ENCODE measurements at regions not wholly inside any gene's neighbourhood (a gene's known extent, or its start where the extent isn't known, plus 50 kb on each side); places are given as distances from the start of the nearest gene placed in this dataset.

DNA sequence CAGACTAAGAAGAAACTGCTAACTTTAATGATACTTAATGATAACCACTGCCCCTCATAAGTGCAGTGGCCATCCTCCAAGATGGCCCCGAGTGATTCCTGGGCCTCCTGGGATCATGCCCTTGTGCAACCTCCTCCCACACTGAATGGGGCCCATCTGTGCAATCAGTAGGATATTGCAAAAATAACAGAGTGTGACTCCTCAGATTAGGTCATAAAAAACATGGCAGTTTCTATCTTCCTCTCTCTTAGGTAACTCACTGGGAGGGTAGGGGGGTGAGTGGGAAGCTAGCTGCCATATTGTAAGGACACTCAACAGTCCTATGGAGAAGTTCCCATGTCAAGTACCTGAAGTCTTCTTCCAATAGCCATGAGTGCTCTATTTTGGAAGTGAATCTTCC lies 173.0 kb downstream of the SHQ1 start:
- DNase-seq (no peak), ATAC-seq (no peak)
- no peak overlapping the region for H3K27ac Mint-ChIP-seq
- ChIA-PET POLR2A (no interaction called here), CTCF (interaction anchor here (0.6 to 1.0 kb wide), 2 partner anchors 9 kb away, joined by 3 to 6 read pairs; no protein-coding TSS in a partner anchor)
- no peaks in the 10 kb centered on the region for H3K36me3 Mint-ChIP-seq (ENCODE audit: low read depth)
- no peaks in the 10 kb centered on the region for H3K27me3 Mint-ChIP-seq (ENCODE audit: low read depth)
- H3K9me3 Mint-ChIP-seq (ENCODE audit: insufficient read depth), result no peaks in the 10 kb centered on the region
- peaks cover 3% of the 10 kb centered on the region for H3K4me1 Mint-ChIP-seq (ENCODE audit: low read depth)
- H3K4me3 Mint-ChIP-seq, result no peak overlapping the region

DNA sequence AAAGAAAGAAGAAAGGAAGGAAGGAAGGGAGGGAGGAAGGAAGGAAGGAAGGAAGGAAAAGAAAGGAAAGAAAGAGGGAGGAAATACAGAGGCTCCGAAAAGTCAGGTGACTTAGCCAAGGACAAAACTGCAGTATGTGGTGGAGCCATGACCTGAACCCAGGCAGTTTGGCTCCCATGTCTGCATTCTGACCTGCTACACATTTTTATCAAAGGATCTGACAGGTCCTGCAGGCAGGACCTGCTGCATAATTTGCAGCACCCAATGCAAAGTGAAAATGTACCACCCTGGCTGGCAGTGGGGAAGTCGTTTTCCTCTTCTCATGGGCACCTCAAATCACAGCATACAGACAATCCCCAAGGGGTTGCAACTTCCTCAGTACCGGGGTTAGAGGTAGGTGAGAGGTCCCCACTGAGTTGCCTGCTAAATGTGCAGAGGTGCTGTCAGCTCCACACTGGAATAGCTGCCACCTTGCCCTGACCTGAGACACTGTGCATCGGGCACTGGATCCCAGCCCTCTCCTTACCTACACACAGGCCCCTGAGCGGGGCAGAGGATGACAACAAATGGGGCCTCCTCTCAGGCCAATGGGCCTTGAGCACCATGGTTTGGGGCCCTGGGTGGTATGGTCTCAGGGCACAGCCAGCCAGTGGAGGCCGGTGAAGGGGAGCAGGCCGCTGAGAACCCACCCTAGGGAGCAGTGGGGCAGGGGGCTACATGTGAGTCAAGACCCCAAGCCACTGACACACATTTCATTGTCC lies 175.1 kb downstream of the SHQ1 start:
- ATAC-seq (no peak), DNase-seq (no peak)
- Mint-ChIP-seq H3K36me3 (ENCODE audit: low read depth) (no peaks in the 10 kb centered on the region), H3K27me3 (ENCODE audit: low read depth) (no peaks in the 10 kb centered on the region), H3K4me1 (ENCODE audit: low read depth) (no peaks in the 10 kb centered on the region), H3K4me3 (no peak overlapping the region), H3K27ac (no peak overlapping the region), H3K9me3 (ENCODE audit: insufficient read depth) (no peaks in the 10 kb centered on the region)
- POLR2A ChIA-PET, result no interaction called here
- CTCF ChIA-PET, result no interaction called here

DNA sequence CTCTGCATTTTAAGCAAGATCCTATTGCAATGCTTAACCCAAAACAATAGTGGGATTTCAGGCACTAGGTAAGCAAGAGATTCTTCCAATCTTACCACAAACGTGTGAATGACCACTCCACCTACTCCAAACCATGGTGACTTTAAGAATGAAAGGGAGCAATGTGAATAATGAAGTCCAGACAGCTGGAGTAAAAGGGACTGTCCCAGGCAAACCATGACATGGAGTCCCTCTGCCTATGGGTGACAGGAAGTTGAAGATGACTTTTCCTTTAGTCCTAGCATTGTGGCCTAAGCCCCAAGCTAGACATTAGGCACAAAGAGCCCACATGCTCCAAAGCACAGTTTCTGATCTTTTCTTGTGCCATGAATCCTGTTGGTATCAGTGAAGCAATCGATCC lies 179.0 kb downstream of the SHQ1 start:
- Mint-ChIP-seq H3K27me3 (ENCODE audit: low read depth) (no peaks in the 10 kb centered on the region), H3K4me3 (no peak overlapping the region), H3K4me1 (ENCODE audit: low read depth) (no peaks in the 10 kb centered on the region), H3K9me3 (ENCODE audit: insufficient read depth) (no peaks in the 10 kb centered on the region), H3K27ac (no peak overlapping the region), H3K36me3 (ENCODE audit: low read depth) (no peaks in the 10 kb centered on the region)
- ChIA-PET CTCF (no interaction called here), POLR2A (interaction anchor here (1.0 kb wide), 1 partner anchor 70 kb away, joined by 3 read pairs; no protein-coding TSS in a partner anchor)
- no peak for DNase-seq
- ATAC-seq, result no peak

DNA sequence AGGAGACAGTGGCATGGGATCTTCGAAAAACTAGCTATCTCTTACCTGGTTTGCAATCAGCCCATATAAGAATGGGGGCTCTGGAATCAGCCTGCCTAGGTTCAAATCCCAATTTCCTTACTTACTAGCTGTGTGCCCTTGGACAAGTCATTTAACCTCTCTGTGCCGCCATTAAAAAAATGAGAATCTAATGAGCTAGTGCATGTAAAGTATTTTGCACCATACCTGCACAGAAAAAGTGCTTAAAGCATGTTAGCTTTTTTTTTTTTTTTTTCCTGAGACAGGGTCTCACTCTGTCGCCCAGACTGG lies 181.8 kb downstream of the SHQ1 start:
- ChIA-PET CTCF (interaction anchor here (0.7 to 5.8 kb wide), 35 partner anchors 9 to 791 kb away, joined by 3 to 189 read pairs (median 4); no protein-coding TSS in a partner anchor), POLR2A (interaction anchor here (0.7 kb wide), 1 partner anchor 150 kb away, joined by 4 read pairs; no protein-coding TSS in a partner anchor)
- ATAC-seq (no peak), DNase-seq (no peak)
- Mint-ChIP-seq H3K4me1 (ENCODE audit: low read depth) (no peaks in the 10 kb centered on the region), H3K36me3 (ENCODE audit: low read depth) (no peaks in the 10 kb centered on the region), H3K27ac (no peak overlapping the region), H3K27me3 (ENCODE audit: low read depth) (no peaks in the 10 kb centered on the region), H3K9me3 (ENCODE audit: insufficient read depth) (no peaks in the 10 kb centered on the region), H3K4me3 (no peak overlapping the region)

DNA sequence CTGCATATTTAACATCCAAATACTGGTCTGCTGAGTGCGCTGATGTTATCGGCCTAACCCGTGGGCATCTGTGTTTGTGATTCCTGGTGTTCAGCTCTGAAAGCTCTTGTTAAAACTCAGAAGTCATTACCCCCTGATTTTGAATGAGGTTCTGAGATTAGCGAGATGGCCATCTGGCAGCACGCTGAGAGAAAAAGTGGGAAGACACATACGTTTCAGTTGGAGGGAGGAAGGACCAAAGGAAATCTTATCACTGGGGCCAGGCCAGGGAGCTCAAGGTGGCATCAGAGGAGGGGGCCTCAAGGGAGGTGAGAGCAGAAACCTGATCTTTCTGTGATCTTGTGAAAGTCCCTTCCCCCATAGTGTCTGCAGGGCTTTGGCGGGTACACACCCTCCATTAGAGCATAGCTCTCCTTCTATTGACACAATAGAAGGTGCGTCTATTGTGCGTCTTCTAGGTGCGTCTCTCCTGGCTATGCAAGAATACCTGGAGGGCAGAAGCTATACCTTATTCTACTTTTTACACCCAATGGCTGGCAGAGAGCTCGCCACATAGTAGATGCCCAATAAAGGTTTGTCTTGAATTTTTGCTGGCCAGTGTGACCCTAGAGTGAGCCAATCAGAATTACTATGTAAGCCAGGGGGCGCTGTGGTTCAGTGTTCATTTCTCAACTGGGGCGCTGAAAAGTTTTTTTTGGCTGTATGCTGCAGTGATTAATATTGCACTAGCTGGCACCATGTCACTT lies 182.4 kb downstream of the SHQ1 start:
- H3K4me1 Mint-ChIP-seq (ENCODE audit: low read depth), result no peaks in the 10 kb centered on the region
- peak; percentile 53 for ATAC-seq

DNA sequence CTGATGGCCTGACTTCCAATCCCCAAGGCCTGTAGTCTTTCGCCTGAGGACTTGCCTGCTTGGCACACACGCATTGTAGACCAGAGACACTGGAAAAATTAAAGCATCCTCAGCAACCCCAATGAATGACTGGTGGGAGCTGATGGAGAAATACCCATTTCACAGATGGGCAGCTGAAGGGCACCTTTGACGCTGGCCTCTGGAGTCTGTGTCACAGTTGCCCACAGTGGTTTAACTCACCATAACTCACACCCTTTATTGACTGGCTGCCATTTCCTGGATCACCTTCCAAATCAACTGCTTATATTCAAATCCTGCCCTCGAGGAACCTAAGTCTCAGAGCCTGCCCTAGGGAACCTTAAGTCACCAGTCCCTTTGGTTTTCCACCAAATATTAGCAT lies 183.1 kb downstream of the SHQ1 start:
- ChIA-PET POLR2A (no interaction called here), CTCF (interaction anchor here (0.7 to 5.8 kb wide), 17 partner anchors 9 to 790 kb away, joined by 3 to 189 read pairs (median 4); no protein-coding TSS in a partner anchor)
- no peak overlapping the region for H3K27ac Mint-ChIP-seq
- no peaks in the 10 kb centered on the region for H3K27me3 Mint-ChIP-seq (ENCODE audit: low read depth)
- H3K4me3 Mint-ChIP-seq, result no peak overlapping the region
- no peaks in the 10 kb centered on the region for H3K4me1 Mint-ChIP-seq (ENCODE audit: low read depth)
- H3K9me3 Mint-ChIP-seq (ENCODE audit: insufficient read depth), result no peaks in the 10 kb centered on the region
- H3K36me3 Mint-ChIP-seq (ENCODE audit: low read depth), result no peaks in the 10 kb centered on the region
- ATAC-seq, result no peak
- DNase-seq, result no peak

More for the DNA sequence above, 182.4 kb downstream of the SHQ1 start:
- POLR2A ChIA-PET, result interaction anchor here (0.7 kb wide), 2 partner anchors 22 to 151 kb away, joined by 3 to 4 read pairs; no protein-coding TSS in a partner anchor
- DNase-seq, result peak; percentile 67
- Mint-ChIP-seq H3K27ac (no peak overlapping the region), H3K27me3 (ENCODE audit: low read depth) (no peaks in the 10 kb centered on the region), H3K4me3 (no peak overlapping the region), H3K9me3 (ENCODE audit: insufficient read depth) (no peaks in the 10 kb centered on the region), H3K36me3 (ENCODE audit: low read depth) (no peaks in the 10 kb centered on the region)
- CTCF ChIA-PET, result interaction anchor here (0.7 to 5.8 kb wide), 42 partner anchors 8 to 791 kb away, joined by 3 to 189 read pairs (median 4); no protein-coding TSS in a partner anchor

DNA sequence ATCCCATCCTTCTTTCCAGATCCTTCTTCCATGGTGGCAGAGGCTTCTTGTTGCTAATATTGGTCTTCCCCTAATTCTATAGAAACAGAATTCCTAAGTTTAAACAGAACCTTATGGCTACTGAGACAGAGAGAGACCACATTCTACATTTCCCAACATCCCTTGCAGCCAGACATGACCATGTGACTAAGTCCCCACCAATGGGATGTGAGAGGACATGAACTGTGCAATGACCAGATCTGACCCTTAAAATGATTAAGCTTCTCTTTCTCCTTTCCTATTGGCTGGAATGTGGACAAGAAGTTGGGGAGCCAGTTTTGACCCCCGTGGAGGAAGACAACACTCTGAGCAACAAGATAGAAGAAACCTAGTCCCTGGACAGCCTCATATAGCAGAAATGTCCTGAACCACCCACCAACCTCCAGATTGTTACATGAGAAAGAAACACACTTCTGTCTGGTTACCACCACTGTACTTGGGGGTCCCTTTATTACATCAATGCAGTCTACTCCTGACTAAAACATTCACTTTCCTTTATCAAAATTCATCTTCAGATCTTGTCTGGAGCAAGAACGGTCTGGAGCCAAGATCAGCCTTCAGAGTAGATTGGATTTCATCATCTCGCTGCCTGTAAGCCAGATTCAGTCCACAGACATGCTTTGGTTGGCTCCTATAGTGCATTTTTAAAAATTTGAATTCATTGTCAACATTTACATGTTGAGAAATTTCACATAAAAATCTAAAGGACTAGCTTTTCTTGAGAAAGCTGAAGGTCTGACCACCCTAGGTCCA lies 183.9 kb downstream of the SHQ1 start:
- no peak for ATAC-seq
- CTCF ChIA-PET, result interaction anchor here (1.1 to 5.8 kb wide), 3 partner anchors 15 to 158 kb away, joined by 3 to 189 read pairs (median 5); no protein-coding TSS in a partner anchor

DNA sequence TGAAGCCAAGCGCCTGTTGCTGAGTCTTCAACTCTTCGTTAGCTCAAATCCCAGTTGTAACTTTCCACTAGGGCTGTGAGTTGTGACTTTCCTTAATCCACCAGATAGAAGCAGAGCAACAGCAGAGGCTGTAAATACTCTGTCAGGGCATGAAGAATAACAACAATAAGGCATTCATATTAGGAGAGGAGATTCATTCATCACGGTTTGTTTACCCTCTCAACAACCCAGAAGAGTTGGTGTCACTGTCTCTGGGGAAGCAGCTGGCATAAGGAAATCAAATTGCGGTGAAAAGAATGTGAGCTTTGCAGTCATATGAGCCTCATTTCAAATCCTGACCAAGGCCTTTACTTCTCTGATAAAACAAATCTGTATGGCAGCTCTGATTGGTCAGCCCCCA lies 184.8 kb downstream of the SHQ1 start:
- ChIA-PET CTCF (interaction anchor here (1.1 to 5.8 kb wide), 2 partner anchors 18 to 159 kb away, joined by 3 to 189 read pairs; no protein-coding TSS in a partner anchor), POLR2A (no interaction called here)
- ATAC-seq (no peak), DNase-seq (no peak)
- no peak overlapping the region for H3K27ac Mint-ChIP-seq
- H3K4me1 Mint-ChIP-seq (ENCODE audit: low read depth), result peaks cover 2% of the 10 kb centered on the region
- peaks cover 5% of the 10 kb centered on the region for H3K27me3 Mint-ChIP-seq (ENCODE audit: low read depth)
- H3K9me3 Mint-ChIP-seq (ENCODE audit: insufficient read depth), result no peaks in the 10 kb centered on the region
- no peak overlapping the region for H3K4me3 Mint-ChIP-seq
- H3K36me3 Mint-ChIP-seq (ENCODE audit: low read depth), result no peaks in the 10 kb centered on the region

More for the DNA sequence above, 183.9 kb downstream of the SHQ1 start:
- no peak for DNase-seq
- Mint-ChIP-seq H3K9me3 (ENCODE audit: insufficient read depth) (no peaks in the 10 kb centered on the region), H3K4me1 (ENCODE audit: low read depth) (no peaks in the 10 kb centered on the region), H3K4me3 (no peak overlapping the region), H3K27ac (no peak overlapping the region), H3K27me3 (ENCODE audit: low read depth) (peaks cover 2% of the 10 kb centered on the region), H3K36me3 (ENCODE audit: low read depth) (no peaks in the 10 kb centered on the region)
- POLR2A ChIA-PET, result no interaction called here

DNA sequence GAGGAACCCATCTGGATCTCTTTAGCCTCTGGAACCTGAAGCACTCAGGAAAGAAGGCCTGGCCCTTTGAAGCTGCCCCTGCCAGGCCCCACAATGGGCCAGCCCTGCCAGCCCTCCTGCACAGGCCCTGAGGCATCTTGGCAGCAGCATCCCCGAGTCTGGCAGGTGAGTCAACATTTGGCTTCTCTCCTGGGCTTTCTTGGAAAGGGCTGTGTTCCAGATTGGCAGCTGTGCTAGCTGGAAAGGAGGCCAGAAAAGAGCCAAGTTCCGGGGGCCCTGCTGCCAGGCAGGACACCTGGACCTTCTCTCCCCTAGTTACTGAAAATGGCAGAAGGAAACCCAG lies 187.2 kb downstream of the SHQ1 start:
- H3K27me3 Mint-ChIP-seq (ENCODE audit: low read depth), result peaks cover 7% of the 10 kb centered on the region
- no peaks in the 10 kb centered on the region for H3K9me3 Mint-ChIP-seq (ENCODE audit: insufficient read depth)
- DNase-seq (no peak), ATAC-seq (no peak)
- H3K4me1 Mint-ChIP-seq (ENCODE audit: low read depth), result peaks cover 13% of the 10 kb centered on the region
- no peaks in the 10 kb centered on the region for H3K36me3 Mint-ChIP-seq (ENCODE audit: low read depth)
- H3K27ac Mint-ChIP-seq, result no peak overlapping the region
- H3K4me3 Mint-ChIP-seq, result no peak overlapping the region
- ChIA-PET CTCF (no interaction called here), POLR2A (no interaction called here)

DNA sequence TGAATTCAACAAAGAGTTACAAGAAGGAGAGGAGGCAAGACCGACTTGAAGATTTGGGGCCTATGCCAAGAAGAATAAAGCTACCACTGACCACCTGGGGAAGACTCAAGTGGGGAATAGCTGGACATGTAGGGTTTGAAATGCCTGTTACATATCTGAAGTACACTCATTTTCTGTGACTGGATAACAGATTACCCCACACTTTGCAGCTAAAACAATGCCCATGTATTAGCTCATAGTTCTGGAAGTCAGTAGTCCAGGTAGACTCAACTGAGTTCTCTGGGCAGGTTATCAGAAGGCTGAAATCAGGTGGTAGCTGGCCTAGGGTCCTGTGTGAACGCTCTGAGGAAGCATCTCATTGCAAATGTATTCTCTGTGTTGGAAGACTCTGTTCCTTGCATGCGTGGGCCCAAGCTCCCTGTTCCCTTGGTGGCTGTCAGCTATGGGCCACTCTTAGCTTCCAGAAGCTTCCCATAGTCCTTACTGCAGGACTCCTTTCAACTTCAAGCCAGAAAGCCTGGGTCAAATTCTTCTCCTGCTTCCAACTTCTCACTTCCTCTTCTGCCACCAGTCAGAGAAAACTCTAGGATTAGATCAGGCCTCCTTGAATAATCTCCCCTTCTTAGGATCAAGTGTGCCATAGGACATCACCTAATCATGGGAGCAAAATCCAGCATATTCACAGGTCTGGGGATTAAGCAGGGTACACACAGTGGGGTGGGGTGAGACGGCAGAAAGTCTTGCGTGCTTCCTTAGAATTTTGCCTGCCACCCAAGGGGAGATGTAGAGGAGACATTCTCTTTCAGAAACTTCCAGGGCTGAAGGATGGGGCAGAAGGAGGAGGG lies 187.8 kb downstream of the SHQ1 start:
- ATAC-seq, result no peak
- H3K36me3 Mint-ChIP-seq (ENCODE audit: low read depth), result no peaks in the 10 kb centered on the region
- CTCF ChIA-PET, result interaction anchor here (1.0 to 1.5 kb wide), 2 partner anchors 160 to 161 kb away, joined by 4 read pairs; no protein-coding TSS in a partner anchor
- DNase-seq, result no peak
- no peak overlapping the region for H3K27ac Mint-ChIP-seq
- no peaks in the 10 kb centered on the region for H3K9me3 Mint-ChIP-seq (ENCODE audit: insufficient read depth)
- no peak overlapping the region for H3K4me3 Mint-ChIP-seq
- peaks cover 7% of the 10 kb centered on the region for H3K27me3 Mint-ChIP-seq (ENCODE audit: low read depth)
- POLR2A ChIA-PET, result no interaction called here
- peaks cover 13% of the 10 kb centered on the region for H3K4me1 Mint-ChIP-seq (ENCODE audit: low read depth)

DNA sequence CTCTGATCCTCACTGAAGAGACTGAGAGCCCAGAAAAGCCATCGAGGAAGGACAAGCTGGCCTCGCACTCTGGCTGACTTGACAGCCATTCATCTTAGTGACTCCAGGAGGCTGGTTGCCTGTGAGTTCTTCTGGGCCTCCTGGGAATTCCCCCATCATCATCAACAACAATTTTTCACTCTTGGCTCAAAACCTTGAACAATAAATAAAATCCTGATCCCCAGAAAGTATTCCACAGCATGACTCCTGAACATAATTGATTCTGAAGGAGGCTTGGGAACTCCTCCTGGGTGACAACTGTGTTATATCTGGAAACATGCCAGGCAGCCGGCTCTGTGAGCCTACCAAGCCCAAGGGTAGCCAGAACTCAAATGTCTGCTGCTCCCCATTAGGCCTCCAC lies 188.6 kb downstream of the SHQ1 start:
- no peak overlapping the region for H3K27ac Mint-ChIP-seq
- ChIA-PET POLR2A (no interaction called here), CTCF (interaction anchor here (1.0 to 1.5 kb wide), 2 partner anchors 161 to 162 kb away, joined by 4 read pairs; no protein-coding TSS in a partner anchor)
- DNase-seq (no peak), ATAC-seq (no peak)
- peaks cover 8% of the 10 kb centered on the region for H3K27me3 Mint-ChIP-seq (ENCODE audit: low read depth)
- no peaks in the 10 kb centered on the region for H3K36me3 Mint-ChIP-seq (ENCODE audit: low read depth)
- H3K4me1 Mint-ChIP-seq (ENCODE audit: low read depth), result peaks cover 13% of the 10 kb centered on the region
- no peaks in the 10 kb centered on the region for H3K9me3 Mint-ChIP-seq (ENCODE audit: insufficient read depth)
- H3K4me3 Mint-ChIP-seq, result no peak overlapping the region

All from activated CD8-positive, alpha-beta T cell treated with anti-CD3 and anti-CD28 coated beads, Interleukin-2, amount 10 ng/mL, durations not matched to agents 7 days and 5 days (primary cell).